Loucy (cell line): ENCODE measurements at regions not wholly inside any gene's neighbourhood (a gene's known extent, or its start where the extent isn't known, plus 50 kb on each side); places are given as distances from the start of the nearest gene placed in this dataset.

Source experiments
- CTCF ChIP-seq: fragments of 200-600 bp; sonication (generic); conservative IDR thresholded peaks from 2 replicates; pipeline ENCODE4 v1.5.1; 2014; ENCODE audit warnings: mild to moderate bottlenecking, antibody characterized with exemption, low read length
- EZH2phosphoT487 ChIP-seq: fragments of 200-600 bp; IDR thresholded peaks from 2 replicates; pipeline ENCODE4 v1.6.1; 2018; ENCODE audit warnings: antibody characterized with exemption, mild to moderate bottlenecking, moderate library complexity, borderline replicate concordance

GRCh38 chr9:105171589-105171988 lies 72.9 kb upstream of the SLC44A1 start:
- TF ChIP-seq CTCF (no peak), EZH2phosphoT487 (no peak)
